NCI-H82 treated with DMSO at 0.1 percent for 48 hours (cell line): ENCODE measurements at regions not wholly inside any gene's neighbourhood (a gene's known extent, or its start where the extent isn't known, plus 50 kb on each side); places are given as distances from the start of the nearest gene placed in this dataset.

Experiments used
- DNase-seq: peaks from one replicate; lab custom pipeline; 2025; ENCODE audit not compliant: unreplicated experiment; lab: John Stamatoyannopoulos, UW

- DNase-seq = no peak
Observed at GRCh38 chr16:16780588-16780987, 401.6 kb downstream of the NPIPA7 start.

- no peak for DNase-seq
Observed at GRCh38 chr16:16782153-16782552, 403.2 kb downstream of the NPIPA7 start.

GRCh38 chr16:16788004-16788403 is 409.1 kb downstream of the NPIPA7 start:
- DNase-seq = no peak

GRCh38 chr16:16790597-16790996 is 411.7 kb downstream of the NPIPA7 start:
- DNase-seq = no peak

GRCh38 chr16:16791051-16791450 is 412.1 kb downstream of the NPIPA7 start:
- no peak for DNase-seq

- DNase-seq = no peak
Observed at GRCh38 chr16:16797239-16797638, 418.3 kb downstream of the NPIPA7 start.

- DNase-seq = no peak
Observed at GRCh38 chr16:16798504-16798903, 419.6 kb downstream of the NPIPA7 start.

- DNase-seq = no peak
Observed at GRCh38 chr16:16805809-16806208, 426.9 kb downstream of the NPIPA7 start.

- DNase-seq = no peak
Observed at GRCh38 chr16:16815641-16816040, 436.7 kb downstream of the NPIPA7 start.

- DNase-seq = no peak
Observed at GRCh38 chr16:16817196-16817595, 438.3 kb downstream of the NPIPA7 start.

- DNase-seq = no peak
Observed at GRCh38 chr16:16821261-16821660, 442.3 kb downstream of the NPIPA7 start.

- no peak for DNase-seq
Observed at GRCh38 chr16:16828913-16829398, 450.0 kb downstream of the NPIPA7 start.

GRCh38 chr16:16830401-16830800 is 451.5 kb downstream of the NPIPA7 start:
- DNase-seq = no peak

- DNase-seq = no peak
Observed at GRCh38 chr16:16830973-16831372, 452.0 kb downstream of the NPIPA7 start.

- no peak for DNase-seq
Observed at GRCh38 chr16:16833165-16833564, 454.2 kb downstream of the NPIPA7 start.

GRCh38 chr16:16850274-16850673 is 471.3 kb downstream of the NPIPA7 start:
- no peak for DNase-seq

- DNase-seq = no peak
Observed at GRCh38 chr16:16857012-16857411, 478.1 kb downstream of the NPIPA7 start.

GRCh38 chr16:16857603-16858283 is 478.8 kb downstream of the NPIPA7 start:
- DNase-seq = no peak

GRCh38 chr16:16861546-16861945 is 482.6 kb downstream of the NPIPA7 start:
- DNase-seq = no peak

- no peak for DNase-seq
Observed at GRCh38 chr16:16863672-16864071, 484.7 kb downstream of the NPIPA7 start.

GRCh38 chr16:16864536-16864935 is 485.6 kb downstream of the NPIPA7 start:
- no peak for DNase-seq

GRCh38 chr16:16865374-16865773 is 486.4 kb downstream of the NPIPA7 start:
- DNase-seq = no peak

GRCh38 chr16:16867973-16868372 is 489.0 kb downstream of the NPIPA7 start:
- no peak for DNase-seq
